ENCODE measurements at regions not wholly inside any gene's neighbourhood (a gene's known extent, or its start where the extent isn't known, plus 50 kb on each side); places are given as distances from the start of the nearest gene placed in this dataset.

GRCh38 chr14:76954394-76955190, 73.9 kb downstream of the IRF2BPL start:
- no peaks in the 10 kb centered on the region for H3K27me3 Mint-ChIP-seq
- H3K4me1 Mint-ChIP-seq (ENCODE audit: low read depth) = peaks cover 22% of the 10 kb centered on the region
- no peak for DNase-seq (ENCODE audit: low spot score, unreplicated experiment)
- H3K4me3 Mint-ChIP-seq (ENCODE audit: low read depth) = no peak overlapping the region
- no peaks in the 10 kb centered on the region for H3K9me3 Mint-ChIP-seq (ENCODE audit: low read depth)
- H3K27ac Mint-ChIP-seq = no peak overlapping the region
- H3K36me3 Mint-ChIP-seq (ENCODE audit: insufficient read depth) = no peaks in the 10 kb centered on the region
- no peak for TF ChIP-seq CTCF (IDR thresholded peaks at IDR 0.05; ENCODE audit: unreplicated experiment)

- no peaks in the 10 kb centered on the region for H3K27me3 Mint-ChIP-seq
- no peaks in the 10 kb centered on the region for H3K36me3 Mint-ChIP-seq (ENCODE audit: insufficient read depth)
- H3K4me1 Mint-ChIP-seq (ENCODE audit: low read depth) = peaks cover 22% of the 10 kb centered on the region
- no peaks in the 10 kb centered on the region for H3K9me3 Mint-ChIP-seq (ENCODE audit: low read depth)
- no peak for DNase-seq (ENCODE audit: low spot score, unreplicated experiment)
- no peak overlapping the region for H3K27ac Mint-ChIP-seq
- no peak overlapping the region for H3K4me3 Mint-ChIP-seq (ENCODE audit: low read depth)
- TF ChIP-seq CTCF (IDR thresholded peaks at IDR 0.05; ENCODE audit: unreplicated experiment) = no peak
Measured at GRCh38 chr14:76953311-76953945, 75.1 kb downstream of the IRF2BPL start.

- DNase-seq (ENCODE audit: low spot score, unreplicated experiment) = no peak
- no peaks in the 10 kb centered on the region for H3K9me3 Mint-ChIP-seq (ENCODE audit: low read depth)
- H3K27ac Mint-ChIP-seq = no peak overlapping the region
- H3K4me1 Mint-ChIP-seq (ENCODE audit: low read depth) = peaks cover 28% of the 10 kb centered on the region
- no peaks in the 10 kb centered on the region for H3K27me3 Mint-ChIP-seq
- H3K36me3 Mint-ChIP-seq (ENCODE audit: insufficient read depth) = no peaks in the 10 kb centered on the region
- no peak for TF ChIP-seq CTCF (IDR thresholded peaks at IDR 0.05; ENCODE audit: unreplicated experiment)
- no peak overlapping the region for H3K4me3 Mint-ChIP-seq (ENCODE audit: low read depth)
Measured at GRCh38 chr14:76951166-76951565, 77.3 kb downstream of the IRF2BPL start.

GRCh38 chr14:76950055-76951020, 78.2 kb downstream of the IRF2BPL start:
- Mint-ChIP-seq H3K27ac (no peak overlapping the region), H3K4me1 (ENCODE audit: low read depth) (peaks cover 20% of the 10 kb centered on the region), H3K9me3 (ENCODE audit: low read depth) (no peaks in the 10 kb centered on the region), H3K27me3 (no peaks in the 10 kb centered on the region), H3K36me3 (ENCODE audit: insufficient read depth) (no peaks in the 10 kb centered on the region), H3K4me3 (ENCODE audit: low read depth) (no peak overlapping the region)
- DNase-seq (ENCODE audit: low spot score, unreplicated experiment) = no peak
- no peak for TF ChIP-seq CTCF (IDR thresholded peaks at IDR 0.05; ENCODE audit: unreplicated experiment)

GRCh38 chr14:76948976-76949375, 79.5 kb downstream of the IRF2BPL start:
- H3K27me3 Mint-ChIP-seq = no peaks in the 10 kb centered on the region
- peaks cover 18% of the 10 kb centered on the region for H3K4me1 Mint-ChIP-seq (ENCODE audit: low read depth)
- no peak overlapping the region for H3K27ac Mint-ChIP-seq
- H3K9me3 Mint-ChIP-seq (ENCODE audit: low read depth) = no peaks in the 10 kb centered on the region
- TF ChIP-seq CTCF (IDR thresholded peaks at IDR 0.05; ENCODE audit: unreplicated experiment) = no peak
- DNase-seq (ENCODE audit: low spot score, unreplicated experiment) = no peak
- no peak overlapping the region for H3K4me3 Mint-ChIP-seq (ENCODE audit: low read depth)
- H3K36me3 Mint-ChIP-seq (ENCODE audit: insufficient read depth) = no peaks in the 10 kb centered on the region

All from progenitor cell of endocrine pancreas (in vitro differentiated cells).